Upper lobe of left lung (tissue), 4 donors: ENCODE measurements at regions not wholly inside any gene's neighbourhood (a gene's known extent, or its start where the extent isn't known, plus 50 kb on each side); places are given as distances from the start of the nearest gene placed in this dataset.

Source experiments
- POLR2A ChIP-seq, 4 donors: fragments of 450-650 bp; IDR thresholded peaks; one replicate each; pipeline ENCODE4 v1.5.1; 2016 to 2017; ENCODE audit warnings: antibody characterized with exemption in 4 of 4, mild to moderate bottlenecking in 2 of 4
- TF ChIP-seq, protein P1 (sequence below), 6 experiments: fragments of 450-650 bp in 4 of 6; fragments of 200-600 bp in 2 of 6; sonication (generic) in 2 of 6; IDR thresholded peaks; one replicate each; pipeline ENCODE4 v1.5.1; 2016 to 2019; ENCODE audit warnings: antibody characterized with exemption in 6 of 6

GRCh38 chr10:14396411-14397048 lies 65.8 kb upstream of the FRMD4A start:
- TF ChIP-seq, protein P1, sequence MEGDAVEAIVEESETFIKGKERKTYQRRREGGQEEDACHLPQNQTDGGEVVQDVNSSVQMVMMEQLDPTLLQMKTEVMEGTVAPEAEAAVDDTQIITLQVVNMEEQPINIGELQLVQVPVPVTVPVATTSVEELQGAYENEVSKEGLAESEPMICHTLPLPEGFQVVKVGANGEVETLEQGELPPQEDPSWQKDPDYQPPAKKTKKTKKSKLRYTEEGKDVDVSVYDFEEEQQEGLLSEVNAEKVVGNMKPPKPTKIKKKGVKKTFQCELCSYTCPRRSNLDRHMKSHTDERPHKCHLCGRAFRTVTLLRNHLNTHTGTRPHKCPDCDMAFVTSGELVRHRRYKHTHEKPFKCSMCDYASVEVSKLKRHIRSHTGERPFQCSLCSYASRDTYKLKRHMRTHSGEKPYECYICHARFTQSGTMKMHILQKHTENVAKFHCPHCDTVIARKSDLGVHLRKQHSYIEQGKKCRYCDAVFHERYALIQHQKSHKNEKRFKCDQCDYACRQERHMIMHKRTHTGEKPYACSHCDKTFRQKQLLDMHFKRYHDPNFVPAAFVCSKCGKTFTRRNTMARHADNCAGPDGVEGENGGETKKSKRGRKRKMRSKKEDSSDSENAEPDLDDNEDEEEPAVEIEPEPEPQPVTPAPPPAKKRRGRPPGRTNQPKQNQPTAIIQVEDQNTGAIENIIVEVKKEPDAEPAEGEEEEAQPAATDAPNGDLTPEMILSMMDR (IDR thresholded peaks at IDR 0.05) = peak in 3 of 6 experiments; percentile 7 to 29 (median 17)
- no peak for TF ChIP-seq POLR2A (IDR thresholded peaks at IDR 0.05)
